ENCODE measurements at regions not wholly inside any gene's neighbourhood (a gene's known extent, or its start where the extent isn't known, plus 50 kb on each side); places are given as distances from the start of the nearest gene placed in this dataset.

DNA sequence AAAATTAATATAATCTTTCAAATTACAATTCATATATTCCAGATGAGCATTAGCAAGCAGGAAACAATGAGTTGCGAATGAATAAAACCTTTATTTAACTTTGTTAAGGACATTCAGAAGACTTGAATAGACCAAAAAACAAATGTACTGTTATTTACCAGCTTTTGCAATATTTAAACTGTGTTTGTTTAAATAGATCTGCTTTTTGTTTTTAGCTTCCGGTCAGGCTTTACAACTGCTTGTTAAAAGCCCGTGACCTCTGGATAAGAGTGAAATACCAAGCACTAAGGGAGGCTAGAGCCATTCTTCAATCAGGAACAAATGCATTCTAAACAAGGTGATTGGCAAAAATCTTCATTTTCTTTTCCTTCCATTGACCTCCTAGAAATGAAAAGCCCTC lies 184.9 kb upstream of the GNAI1 start:
- H3K79me2 ChIP-seq (ENCODE audit: low read length): no peaks in the 10 kb centered on the region
- TF ChIP-seq EZH2phosphoT487 (IDR thresholded peaks at IDR 0.05; ENCODE audit: low read length) (no peak), EZH2 (optimal IDR thresholded peaks at IDR 0.05; ENCODE audit: low read depth, low read length) (no peak)
- TF ChIP-seq, protein P1, sequence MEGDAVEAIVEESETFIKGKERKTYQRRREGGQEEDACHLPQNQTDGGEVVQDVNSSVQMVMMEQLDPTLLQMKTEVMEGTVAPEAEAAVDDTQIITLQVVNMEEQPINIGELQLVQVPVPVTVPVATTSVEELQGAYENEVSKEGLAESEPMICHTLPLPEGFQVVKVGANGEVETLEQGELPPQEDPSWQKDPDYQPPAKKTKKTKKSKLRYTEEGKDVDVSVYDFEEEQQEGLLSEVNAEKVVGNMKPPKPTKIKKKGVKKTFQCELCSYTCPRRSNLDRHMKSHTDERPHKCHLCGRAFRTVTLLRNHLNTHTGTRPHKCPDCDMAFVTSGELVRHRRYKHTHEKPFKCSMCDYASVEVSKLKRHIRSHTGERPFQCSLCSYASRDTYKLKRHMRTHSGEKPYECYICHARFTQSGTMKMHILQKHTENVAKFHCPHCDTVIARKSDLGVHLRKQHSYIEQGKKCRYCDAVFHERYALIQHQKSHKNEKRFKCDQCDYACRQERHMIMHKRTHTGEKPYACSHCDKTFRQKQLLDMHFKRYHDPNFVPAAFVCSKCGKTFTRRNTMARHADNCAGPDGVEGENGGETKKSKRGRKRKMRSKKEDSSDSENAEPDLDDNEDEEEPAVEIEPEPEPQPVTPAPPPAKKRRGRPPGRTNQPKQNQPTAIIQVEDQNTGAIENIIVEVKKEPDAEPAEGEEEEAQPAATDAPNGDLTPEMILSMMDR (IDR thresholded peaks at IDR 0.05; ENCODE audit: low read length): no peak
- H3K4me3 ChIP-seq (ENCODE audit: low read length): no peak overlapping the region
- no peaks in the 10 kb centered on the region for H3K4me1 ChIP-seq (ENCODE audit: low read length)
- H3K36me3 ChIP-seq (replicated peaks; ENCODE audit: insufficient read depth, low read length): no peaks in the 10 kb centered on the region
- no peak overlapping the region for H3K27ac ChIP-seq (ENCODE audit: low read length)
- no peaks in the 10 kb centered on the region for H3F3A ChIP-seq (ENCODE audit: insufficient read depth, low read length)
- no peaks in the 10 kb centered on the region for H3K9me3 ChIP-seq (replicated peaks; ENCODE audit: insufficient read depth, low read length)
- no peaks in the 10 kb centered on the region for H3K9me2 ChIP-seq (replicated peaks; ENCODE audit: insufficient read depth, low read length)
- no peak overlapping the region for H3K4me2 ChIP-seq (ENCODE audit: low read depth, low read length)
- no peak for DNase-seq
- no peaks in the 10 kb centered on the region for H4K20me1 ChIP-seq (ENCODE audit: insufficient read depth, low read length)
- no peak overlapping the region for H2AFZ ChIP-seq (ENCODE audit: low read length)
- H3K27me3 ChIP-seq (replicated peaks; ENCODE audit: insufficient read depth, low read length): no peaks in the 10 kb centered on the region
- H3K9ac ChIP-seq (ENCODE audit: low read length): no peak overlapping the region

DNA sequence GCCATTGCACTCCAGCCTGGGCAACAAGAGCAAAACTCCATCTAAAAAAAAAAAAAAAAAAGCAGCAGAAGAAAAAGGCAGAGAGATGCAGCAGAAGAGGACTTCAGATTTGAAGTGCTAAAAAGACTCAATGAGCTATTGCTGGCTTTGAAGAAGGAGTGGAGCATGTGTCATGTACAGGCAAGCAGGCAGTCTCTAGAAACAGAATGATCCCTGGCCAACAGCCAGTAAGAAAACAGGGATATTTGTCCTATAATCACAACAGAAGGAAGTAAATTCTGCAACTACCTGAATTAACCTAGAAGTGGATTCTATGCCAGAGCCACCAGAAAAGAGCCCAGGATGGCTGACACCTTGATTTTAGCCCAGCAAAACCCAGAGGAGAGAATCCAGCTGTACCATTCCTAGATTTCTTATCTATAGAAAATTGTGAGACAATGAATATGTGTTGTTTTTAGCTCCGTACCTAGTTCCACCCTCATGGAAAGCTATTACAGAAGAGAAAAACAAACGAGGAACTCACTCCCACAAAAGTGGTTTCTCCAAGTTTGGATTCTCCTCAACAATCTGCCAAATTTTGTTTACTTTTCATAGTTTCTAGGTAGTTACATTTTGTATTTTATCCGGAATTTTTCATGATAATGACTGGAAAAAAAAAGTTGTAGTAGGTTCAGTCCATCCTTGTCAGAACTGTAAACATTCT lies 198.2 kb upstream of the GNAI1 start:
- Histone ChIP-seq H3K27me3 (replicated peaks; ENCODE audit: insufficient read depth, low read length) (no peaks in the 10 kb centered on the region), H3F3A (ENCODE audit: insufficient read depth, low read length) (no peaks in the 10 kb centered on the region), H3K27ac (ENCODE audit: low read length) (no peak overlapping the region), H3K79me2 (ENCODE audit: low read length) (no peaks in the 10 kb centered on the region), H3K36me3 (replicated peaks; ENCODE audit: insufficient read depth, low read length) (no peaks in the 10 kb centered on the region), H2AFZ (ENCODE audit: low read length) (no peak overlapping the region), H3K9ac (ENCODE audit: low read length) (no peak overlapping the region), H3K4me1 (ENCODE audit: low read length) (no peaks in the 10 kb centered on the region), H3K9me2 (replicated peaks; ENCODE audit: insufficient read depth, low read length) (no peaks in the 10 kb centered on the region), H3K4me2 (ENCODE audit: low read depth, low read length) (no peak overlapping the region), H3K9me3 (replicated peaks; ENCODE audit: insufficient read depth, low read length) (no peaks in the 10 kb centered on the region), H3K4me3 (ENCODE audit: low read length) (no peak overlapping the region), H4K20me1 (ENCODE audit: insufficient read depth, low read length) (no peaks in the 10 kb centered on the region)
- no peak for TF ChIP-seq EZH2phosphoT487 (IDR thresholded peaks at IDR 0.05; ENCODE audit: low read length)
- no peak for TF ChIP-seq EZH2 (optimal IDR thresholded peaks at IDR 0.05; ENCODE audit: low read depth, low read length)
- TF ChIP-seq, protein P1 (IDR thresholded peaks at IDR 0.05; ENCODE audit: low read length): no peak
- no peak for DNase-seq

DNA sequence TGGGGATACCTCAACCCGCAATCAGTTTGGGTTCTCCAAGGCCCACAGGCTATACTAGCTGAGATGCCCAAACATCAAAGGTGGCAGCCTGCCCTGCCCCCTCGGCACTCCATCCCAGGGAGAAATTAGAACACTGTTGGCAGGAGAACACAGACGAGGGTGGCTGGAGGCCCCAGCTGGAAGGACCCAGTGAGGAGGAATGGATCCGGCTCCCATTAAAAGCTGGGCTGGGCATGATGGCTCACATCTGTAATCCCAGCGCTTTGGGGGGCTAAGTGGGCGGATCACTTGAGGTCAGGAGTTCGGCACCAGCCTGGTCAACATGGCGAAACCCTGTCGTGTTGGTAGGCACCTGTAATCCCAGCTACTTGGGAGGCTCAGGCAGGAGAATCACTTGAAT lies 199.9 kb upstream of the GNAI1 start:
- Histone ChIP-seq H3K36me3 (replicated peaks; ENCODE audit: insufficient read depth, low read length) (no peaks in the 10 kb centered on the region), H2AFZ (ENCODE audit: low read length) (no peak overlapping the region), H3K9me3 (replicated peaks; ENCODE audit: insufficient read depth, low read length) (no peaks in the 10 kb centered on the region), H3K4me3 (ENCODE audit: low read length) (no peak overlapping the region), H3K27ac (ENCODE audit: low read length) (no peak overlapping the region), H4K20me1 (ENCODE audit: insufficient read depth, low read length) (no peaks in the 10 kb centered on the region), H3K4me1 (ENCODE audit: low read length) (no peaks in the 10 kb centered on the region), H3K9ac (ENCODE audit: low read length) (no peak overlapping the region), H3K4me2 (ENCODE audit: low read depth, low read length) (no peak overlapping the region), H3K9me2 (replicated peaks; ENCODE audit: insufficient read depth, low read length) (no peaks in the 10 kb centered on the region), H3K27me3 (replicated peaks; ENCODE audit: insufficient read depth, low read length) (no peaks in the 10 kb centered on the region), H3K79me2 (ENCODE audit: low read length) (no peaks in the 10 kb centered on the region), H3F3A (ENCODE audit: insufficient read depth, low read length) (no peaks in the 10 kb centered on the region)
- TF ChIP-seq EZH2phosphoT487 (IDR thresholded peaks at IDR 0.05; ENCODE audit: low read length): no peak
- no peak for DNase-seq

DNA sequence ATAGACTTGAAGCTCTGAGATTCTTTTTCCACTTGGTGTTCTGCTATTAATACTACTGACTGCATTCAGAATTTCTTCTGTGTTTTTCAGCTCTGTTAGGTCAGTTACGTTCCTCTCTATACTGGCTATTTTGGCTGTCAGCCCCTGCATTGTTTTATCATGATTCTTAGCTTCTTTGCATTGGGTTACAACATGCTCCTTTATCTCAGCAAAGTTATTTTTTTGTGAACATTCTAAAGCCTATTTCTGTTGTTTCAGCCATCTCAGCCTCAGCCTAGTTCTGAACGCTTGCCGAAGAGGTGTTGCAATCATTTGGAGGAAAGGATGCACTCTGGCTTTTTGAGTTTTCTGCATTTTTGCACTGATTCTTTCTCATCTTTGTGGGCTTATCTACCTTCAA lies 201.5 kb upstream of the GNAI1 start:
- no peak overlapping the region for H2AFZ ChIP-seq (ENCODE audit: low read length)
- no peak overlapping the region for H3K4me3 ChIP-seq (ENCODE audit: low read length)
- H3K9ac ChIP-seq (ENCODE audit: low read length): no peak overlapping the region
- no peaks in the 10 kb centered on the region for H4K20me1 ChIP-seq (ENCODE audit: insufficient read depth, low read length)
- H3K9me3 ChIP-seq (replicated peaks; ENCODE audit: insufficient read depth, low read length): no peaks in the 10 kb centered on the region
- no peak overlapping the region for H3K27ac ChIP-seq (ENCODE audit: low read length)
- no peak for DNase-seq
- no peaks in the 10 kb centered on the region for H3F3A ChIP-seq (ENCODE audit: insufficient read depth, low read length)
- TF ChIP-seq, protein P1 (IDR thresholded peaks at IDR 0.05; ENCODE audit: low read length): no peak
- TF ChIP-seq EZH2 (optimal IDR thresholded peaks at IDR 0.05; ENCODE audit: low read depth, low read length) (no peak), EZH2phosphoT487 (IDR thresholded peaks at IDR 0.05; ENCODE audit: low read length) (no peak)
- H3K27me3 ChIP-seq (replicated peaks; ENCODE audit: insufficient read depth, low read length): no peaks in the 10 kb centered on the region
- no peaks in the 10 kb centered on the region for H3K36me3 ChIP-seq (replicated peaks; ENCODE audit: insufficient read depth, low read length)
- H3K79me2 ChIP-seq (ENCODE audit: low read length): no peaks in the 10 kb centered on the region
- no peaks in the 10 kb centered on the region for H3K9me2 ChIP-seq (replicated peaks; ENCODE audit: insufficient read depth, low read length)
- no peak overlapping the region for H3K4me2 ChIP-seq (ENCODE audit: low read depth, low read length)
- no peaks in the 10 kb centered on the region for H3K4me1 ChIP-seq (ENCODE audit: low read length)
